Stimulated activated CD4-positive, alpha-beta T cell treated with anti-CD3 and anti-CD28 coated beads, Interleukin-12 subunit alpha, Interleukin-12 subunit beta, amount 100 ng/mL, for 24 hours (primary cell): ENCODE measurements at regions not wholly inside any gene's neighbourhood (a gene's known extent, or its start where the extent isn't known, plus 50 kb on each side); places are given as distances from the start of the nearest gene placed in this dataset.
"Not testable (repeated sequence)": the region's sequence is repeated elsewhere in the genome, so short reads cannot be mapped to it uniquely, and the experiment has no call there.

Experiments used
- DNase-seq, 2 experiments: peaks; one replicate each; pipeline ENCODE4 v3.0.0-alpha.2; 2020; ENCODE audit warnings: low read depth in 2 of 2

DNA sequence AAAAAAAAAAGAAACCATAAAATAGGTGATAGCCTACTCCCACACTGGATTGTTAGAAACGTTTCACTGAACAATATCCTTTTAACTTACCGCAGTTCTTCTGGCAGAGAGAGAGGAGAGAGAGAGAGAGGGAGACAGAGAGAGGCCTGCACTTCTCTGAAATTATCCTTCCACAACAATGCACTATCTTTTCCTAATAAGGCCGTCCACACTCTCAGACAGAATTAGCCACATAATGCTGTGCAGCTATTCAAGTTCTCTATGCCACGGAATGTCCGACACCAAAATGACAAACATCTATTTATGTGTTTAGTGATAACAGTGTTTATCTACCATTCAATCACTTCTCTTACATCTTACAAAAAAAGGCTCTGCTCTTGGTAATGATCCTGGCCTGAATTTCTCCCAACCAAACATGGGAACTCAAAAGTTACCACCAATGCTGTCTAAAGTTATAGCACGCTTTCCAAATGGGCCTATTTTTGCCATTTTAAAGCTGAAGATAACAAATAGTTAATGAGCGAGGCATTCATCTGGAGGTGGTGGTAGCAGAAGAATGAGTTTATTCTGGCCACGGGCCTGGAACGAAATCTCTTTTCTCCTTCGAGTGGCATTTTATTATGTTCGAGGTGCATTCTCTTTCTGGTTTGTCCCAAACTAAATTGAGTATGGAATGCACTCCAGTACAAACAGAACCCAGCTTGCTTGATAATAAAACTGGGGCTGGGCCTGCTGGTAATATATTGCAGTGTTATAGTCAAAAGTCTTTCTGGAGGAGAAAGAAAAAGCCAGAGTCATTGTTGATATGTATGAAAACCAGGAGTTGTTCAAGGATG lies 160.2 kb upstream of the SVIL start:
- no peak for DNase-seq

DNA sequence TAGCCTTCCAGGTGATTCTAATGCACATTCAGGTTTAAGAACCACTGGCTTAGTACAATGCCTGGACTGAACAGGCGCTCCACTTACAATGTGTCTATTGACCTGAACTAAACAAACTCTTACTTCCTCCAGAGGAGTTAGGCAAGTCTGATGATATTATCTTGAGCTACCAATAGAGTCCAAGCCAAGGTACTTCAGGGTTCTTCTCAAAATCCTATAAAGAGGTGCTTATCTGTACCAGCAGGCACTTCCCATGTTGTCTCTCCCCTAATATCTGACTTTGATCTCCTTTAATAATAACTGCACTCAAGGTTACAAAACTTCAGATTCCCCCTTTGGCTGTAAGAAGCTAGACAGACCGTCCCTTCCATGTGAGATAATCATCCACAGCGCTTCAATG lies 157.0 kb upstream of the SVIL start:
- no peak for DNase-seq

DNA sequence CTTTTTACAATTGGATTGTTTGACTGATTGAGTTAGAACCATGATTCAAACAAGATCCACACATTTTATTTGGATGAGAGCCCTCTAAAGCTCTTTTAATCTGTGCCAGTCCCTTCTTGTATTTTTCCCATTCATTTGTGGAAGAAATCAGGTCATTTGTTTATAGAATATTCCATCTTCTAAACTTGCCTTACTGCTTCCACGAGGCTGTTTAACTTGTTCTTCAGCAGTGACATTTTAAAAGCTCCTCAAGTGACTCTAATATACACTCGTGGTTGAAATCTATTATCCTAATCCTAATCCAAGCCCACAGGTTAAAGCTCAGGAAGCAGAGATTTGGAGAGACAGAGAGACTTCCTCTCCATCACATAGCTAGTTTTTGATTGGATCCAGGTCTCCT lies 155.4 kb upstream of the SVIL start:
- DNase-seq, result no peak

DNA sequence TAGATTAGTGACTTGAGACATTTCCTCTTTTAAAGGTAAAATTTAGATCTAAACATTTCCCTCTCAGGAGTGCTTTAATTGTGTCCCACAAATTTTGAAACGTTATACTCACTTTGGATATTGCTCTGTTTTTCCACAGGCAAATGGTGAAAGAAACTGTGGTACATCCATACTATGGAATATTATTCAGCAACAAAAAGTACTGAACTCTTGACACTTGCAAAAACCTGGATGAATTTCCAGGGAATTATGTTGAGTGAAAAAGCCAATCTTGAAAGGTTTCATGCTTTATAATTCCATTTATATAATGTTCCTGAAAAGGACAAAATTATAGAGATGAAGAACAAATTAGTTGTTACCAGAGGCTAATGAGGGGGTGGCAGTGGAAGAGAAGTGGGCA lies 153.3 kb upstream of the SVIL start:
- DNase-seq, result no peak

DNA sequence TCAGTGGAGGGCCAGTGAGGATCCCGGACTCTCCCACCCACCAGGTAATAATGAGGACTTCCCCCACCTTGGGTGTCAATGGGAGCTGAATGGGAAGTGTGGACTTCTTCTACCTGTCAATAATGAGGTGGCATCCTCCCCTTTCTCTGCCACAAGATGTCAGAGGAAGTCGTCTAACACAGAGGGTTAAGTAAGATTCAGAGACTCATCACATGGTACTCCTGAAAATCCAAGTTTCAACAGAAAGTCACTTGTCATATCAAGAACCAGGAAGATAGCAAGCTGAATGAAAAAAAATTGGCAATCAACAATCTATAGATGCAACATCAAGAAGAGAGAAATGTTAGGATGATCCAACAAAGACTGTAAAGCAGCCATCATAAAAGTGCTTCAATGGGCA lies 150.9 kb upstream of the SVIL start:
- DNase-seq, result no peak

DNA sequence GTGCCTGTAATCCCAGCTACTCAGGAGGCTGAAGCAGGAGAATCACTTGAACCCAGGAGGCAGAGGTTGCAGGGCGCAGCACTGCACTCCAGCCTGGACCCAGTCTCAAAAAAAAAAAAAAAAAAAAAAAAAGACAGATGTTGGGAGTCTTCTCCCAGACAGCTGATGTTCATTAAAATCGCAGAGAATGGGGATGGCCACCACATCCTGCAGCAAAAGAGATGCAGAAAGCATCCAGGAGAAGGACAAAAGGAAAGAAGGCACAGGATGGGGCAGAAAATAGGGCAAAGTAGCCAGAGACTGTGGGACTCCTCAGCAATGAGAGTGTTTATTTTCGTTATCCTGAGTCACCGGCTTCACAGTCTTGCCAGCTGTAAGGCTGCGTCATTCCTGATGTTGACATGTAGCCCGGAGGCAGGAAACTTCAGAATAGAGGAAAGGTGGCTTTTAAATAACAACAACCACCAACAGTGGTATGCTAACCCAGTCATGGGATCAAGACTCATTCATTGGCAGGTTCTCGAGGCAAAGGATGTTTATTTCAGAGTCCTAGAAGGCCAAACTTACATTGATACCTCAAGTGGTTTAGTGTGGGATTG lies 149.5 kb upstream of the SVIL start:
- no peak for DNase-seq

DNA sequence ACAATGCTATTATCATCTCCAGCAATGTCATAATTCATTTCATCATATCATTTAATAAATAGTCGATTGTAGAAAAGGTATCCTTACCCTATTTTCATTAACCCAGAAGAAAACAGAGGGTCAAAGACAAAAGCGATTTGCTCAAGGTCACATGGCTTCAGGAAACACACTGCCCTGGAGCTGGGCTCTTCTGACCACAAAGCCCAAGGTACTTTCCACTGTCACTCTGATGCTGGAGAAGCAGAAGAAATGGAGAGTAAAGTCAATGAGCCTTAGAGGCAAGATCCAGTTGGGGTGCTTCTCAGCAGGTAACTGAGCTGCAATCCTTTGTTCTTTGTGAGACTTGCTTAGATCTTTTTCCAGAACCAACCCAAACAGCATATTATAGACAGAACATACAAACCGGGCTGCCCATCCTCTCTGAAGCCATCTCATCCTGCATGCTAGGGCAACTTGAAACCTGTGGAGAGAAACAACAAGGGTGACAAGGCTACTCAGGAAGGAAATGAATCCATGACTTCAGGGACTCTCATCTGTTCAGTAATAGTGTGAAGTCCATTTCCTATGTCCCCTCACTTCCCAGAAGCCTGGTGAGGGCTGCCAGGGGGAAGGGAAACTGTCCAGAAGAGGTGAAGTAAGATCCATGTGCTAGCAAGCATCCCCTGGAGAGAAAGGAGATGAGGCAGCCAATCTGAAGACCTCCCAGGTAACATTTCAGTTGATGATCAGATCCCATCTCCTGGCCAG lies 148.6 kb upstream of the SVIL start:
- DNase-seq, result no peak

DNA sequence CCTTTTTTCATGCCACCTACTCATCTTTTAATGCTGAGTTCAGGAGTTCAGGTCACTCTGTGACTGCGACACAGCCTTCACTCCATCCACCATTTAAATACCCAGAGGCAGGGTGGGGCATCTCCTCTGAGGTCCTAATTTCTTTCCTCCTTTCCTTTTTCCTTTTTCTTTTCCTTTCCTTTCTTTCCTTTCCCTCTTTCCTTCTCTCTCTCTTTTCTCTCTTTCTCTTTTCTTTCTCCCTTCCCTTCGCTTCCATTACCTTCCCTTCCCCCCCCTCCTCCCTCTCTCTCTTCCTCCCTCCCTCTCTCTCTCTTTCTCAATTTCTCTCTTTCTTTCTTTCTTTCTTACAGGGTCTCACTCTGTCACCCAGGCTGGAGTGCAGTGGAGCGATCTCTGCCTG lies 145.9 kb upstream of the SVIL start:
- no peak for DNase-seq

DNA sequence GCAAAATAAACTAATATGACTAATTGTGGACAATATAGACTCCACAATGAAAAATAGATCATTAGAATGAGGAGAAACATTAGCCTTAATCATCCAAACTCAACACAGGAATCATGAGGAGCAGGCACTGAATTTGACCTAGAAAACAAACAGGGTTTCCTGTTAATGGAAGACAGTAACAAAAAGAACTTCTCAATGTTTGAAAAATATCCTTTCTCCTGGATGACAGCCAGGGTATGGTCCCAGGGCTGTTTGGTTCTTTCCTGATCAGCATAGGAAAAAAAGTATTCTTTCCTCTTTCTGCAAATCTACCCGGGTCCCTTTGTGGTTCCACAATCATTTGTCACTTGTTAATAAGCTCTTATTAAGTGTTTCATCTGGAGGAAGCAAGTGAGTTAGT lies 145.3 kb upstream of the SVIL start:
- no peak for DNase-seq

DNA sequence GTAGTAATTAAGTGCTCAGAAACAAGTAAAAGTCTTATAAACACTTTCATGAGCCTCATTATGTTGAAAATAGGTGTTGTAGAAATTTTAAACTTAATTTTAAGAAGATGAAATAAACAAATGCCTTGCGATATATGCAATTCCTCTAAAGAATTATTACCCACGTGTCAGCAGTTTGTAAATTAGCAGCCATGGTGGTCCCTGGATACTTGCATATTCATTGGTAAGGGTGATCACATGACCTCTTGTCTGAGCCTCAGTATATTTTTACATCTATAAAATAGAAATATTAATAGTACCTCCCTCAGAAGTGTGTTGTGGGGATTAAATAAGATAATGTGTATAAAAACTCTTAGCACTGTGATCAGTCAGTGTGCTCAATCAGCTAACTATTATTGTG lies 141.5 kb upstream of the SVIL start:
- no peak for DNase-seq

DNA sequence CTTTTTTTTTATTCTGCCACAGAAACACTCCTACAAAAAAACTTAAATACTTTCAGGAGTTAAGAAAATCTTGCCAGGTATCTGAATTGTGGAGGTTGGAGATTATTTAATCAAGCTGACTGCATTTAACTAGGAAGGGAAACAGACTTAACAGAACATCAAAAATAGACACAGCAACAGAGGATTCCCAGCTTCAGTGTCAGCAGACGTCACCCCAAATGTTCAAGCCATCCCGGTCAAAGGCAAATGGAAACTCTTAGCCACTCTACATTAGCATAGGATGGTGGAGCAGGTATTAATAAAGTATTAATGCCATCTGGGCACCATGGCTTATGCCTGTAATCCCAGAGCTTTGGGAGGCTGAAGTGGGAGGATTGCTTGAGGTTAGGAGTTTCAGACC lies 139.7 kb upstream of the SVIL start:
- DNase-seq, result no peak

DNA sequence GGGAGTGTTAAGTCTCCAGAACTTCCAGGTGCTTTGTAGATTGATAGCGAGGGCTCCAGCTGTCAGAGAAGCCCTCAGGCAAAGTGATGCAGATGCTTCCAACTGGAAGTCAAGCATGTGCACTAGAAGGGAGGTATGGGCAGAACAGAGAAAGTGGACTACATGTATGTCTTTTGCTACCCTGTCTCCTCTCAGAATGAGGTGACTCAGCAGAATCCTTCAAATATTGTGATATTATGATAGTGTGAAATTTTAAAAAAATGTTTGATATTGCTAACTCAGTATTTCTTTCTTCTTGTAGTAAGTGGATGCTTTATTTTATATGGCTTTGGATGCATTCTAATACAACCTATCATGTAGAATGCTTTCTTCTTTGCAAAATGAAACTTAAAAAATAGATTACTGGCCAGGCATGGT lies 138.9 kb upstream of the SVIL start:
- no peak for DNase-seq

DNA sequence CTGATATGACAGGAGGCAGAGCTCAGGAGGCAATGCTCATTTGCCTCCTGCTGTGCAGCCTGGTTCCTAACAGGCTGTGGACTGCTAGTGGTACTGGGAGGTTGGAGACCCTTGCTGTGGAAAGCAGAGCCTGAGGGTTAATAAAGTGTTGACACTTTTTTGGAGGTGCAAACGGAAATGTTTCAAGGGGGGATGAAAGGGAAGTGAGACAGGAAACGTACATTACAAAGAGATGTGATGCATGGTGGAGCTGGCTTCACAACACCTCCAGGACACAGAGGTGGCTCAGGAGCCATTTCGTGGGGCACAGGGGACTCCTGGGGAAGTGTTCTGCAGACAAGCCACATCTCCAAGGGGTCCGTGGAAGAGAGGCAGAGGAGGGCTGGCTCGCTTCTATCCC lies 137.6 kb upstream of the SVIL start:
- DNase-seq, result no peak

DNA sequence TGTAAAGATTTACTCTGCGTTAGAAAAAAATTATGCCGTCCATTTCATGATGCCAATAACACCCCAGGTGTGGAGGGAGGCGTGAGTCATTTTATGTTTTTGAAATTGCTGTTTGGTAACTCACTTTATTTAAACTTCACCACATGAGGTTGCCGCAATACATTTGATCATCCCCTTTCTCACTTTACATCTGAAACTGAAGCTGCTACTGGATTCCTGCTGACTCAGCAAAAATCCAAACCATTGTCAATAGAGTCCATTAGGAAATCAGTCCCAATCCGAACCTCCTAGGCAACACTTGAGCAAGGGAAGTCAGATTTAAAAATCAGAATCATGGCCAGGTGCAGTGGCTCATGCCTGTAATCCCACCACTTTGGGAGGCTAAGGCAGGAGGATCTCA lies 136.6 kb upstream of the SVIL start:
- no peak for DNase-seq

DNA sequence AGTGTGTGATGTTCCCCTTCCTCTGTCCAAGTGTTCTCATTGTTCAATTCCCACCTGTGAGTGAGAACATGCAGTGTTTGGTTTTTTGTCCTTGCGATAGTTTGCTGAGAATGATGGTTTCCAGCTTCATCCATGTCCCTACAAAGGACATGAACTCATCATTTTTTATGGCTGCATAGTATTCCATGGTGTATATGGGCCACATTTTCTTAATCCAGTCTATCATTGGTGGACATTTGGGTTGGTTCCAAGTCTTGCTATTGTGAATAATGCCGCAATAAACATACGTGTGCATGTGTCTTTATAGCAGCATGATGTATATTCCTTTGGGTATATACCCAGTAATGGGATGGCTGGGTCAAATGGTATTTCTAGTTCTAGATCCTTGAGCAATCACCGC lies 134.5 kb upstream of the SVIL start:
- not testable (repeated sequence) for DNase-seq

DNA sequence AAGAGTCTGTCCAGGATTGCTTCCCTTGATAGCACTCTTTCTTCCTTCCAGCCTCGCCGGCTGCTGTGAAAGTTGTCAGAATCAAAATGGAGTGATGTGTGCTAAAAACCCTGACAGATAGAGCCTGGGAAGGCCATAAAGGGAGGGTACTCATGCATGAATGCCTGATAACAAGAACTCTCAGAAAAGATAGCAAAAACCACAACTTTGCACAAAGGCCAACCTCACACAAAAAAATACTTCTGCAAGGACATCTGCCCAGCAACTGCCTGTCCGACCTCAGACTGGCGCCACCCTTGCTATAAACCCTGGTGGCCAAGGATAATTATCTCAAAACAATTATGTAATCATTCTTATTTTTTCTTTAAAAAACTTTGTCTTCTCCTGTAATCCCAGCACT lies 133.2 kb upstream of the SVIL start:
- DNase-seq, result no peak

DNA sequence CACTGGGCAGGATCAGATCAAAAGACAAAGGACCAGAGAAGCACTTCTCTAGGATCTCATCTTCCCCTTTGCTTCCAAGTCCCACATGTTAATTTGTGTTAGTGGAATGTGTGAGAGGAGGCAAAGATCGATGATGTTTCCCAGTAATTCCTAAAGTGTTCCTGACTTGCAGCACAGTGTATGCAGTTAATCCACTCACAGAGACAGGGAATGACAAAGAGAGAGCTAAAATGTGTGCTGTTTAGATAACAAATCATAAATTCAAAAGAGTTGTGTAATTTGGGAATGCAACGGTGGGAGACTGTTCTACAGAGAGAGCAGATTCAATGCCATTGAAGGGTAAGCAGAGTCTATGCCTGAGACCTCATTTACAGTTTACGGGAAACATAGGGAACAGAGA lies 132.0 kb upstream of the SVIL start:
- DNase-seq, result no peak

DNA sequence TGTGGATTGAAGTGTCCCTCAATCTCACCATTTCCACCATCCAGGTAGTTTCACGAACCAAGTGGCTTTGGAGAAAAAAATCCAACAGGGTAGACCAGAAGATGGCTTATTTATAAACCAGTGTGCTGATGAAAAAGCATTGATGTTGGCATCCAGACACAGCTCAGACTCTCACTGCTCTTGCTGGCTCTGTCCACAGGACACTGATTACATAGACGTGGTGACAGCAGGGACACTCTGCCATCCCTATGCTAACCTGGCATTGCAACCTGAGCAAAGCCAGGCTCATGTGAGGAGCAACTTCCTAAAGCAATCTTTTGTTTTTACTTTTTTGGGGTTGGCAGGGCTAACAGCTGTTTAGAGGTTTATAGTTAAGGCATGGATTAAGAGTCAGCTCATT lies 130.6 kb upstream of the SVIL start:
- DNase-seq, result no peak

DNA sequence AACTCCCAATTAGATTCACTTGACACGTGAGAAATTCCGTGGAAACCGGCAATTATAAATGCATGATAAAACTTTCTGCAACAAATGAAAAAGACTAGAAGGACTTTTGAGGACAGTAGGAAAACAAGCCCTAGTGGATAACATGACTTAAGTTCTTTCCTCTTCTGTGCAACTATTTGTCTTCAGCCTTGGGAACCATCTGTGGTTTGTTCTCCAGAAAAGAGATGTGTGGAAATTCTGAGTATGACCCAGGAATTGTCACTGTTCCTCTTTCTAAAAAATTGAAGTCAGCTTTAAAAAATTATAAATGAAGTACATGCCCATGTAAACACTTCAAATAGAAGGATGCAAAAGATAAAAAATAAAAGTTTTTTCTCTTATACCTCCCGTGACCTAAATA lies 128.6 kb upstream of the SVIL start:
- no peak for DNase-seq

DNA sequence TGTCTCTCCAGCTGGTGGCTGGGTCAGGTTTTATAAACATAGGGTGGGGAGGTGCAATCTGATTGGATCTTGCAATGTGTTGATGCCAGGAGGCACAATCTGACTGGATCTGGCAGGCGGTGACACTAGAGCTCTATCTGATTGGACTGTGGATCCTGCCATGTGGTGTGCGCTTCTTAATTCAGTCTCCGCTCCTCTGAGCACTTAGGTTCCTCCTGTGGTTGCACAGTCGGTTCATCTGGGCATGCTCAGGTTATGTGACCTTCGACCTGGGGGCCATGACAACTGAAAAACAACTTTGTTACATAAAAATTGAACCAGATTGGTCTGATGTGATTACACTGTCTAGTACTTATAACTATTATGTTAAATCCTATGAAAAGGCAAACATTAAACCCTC lies 127.1 kb upstream of the SVIL start:
- no peak for DNase-seq

DNA sequence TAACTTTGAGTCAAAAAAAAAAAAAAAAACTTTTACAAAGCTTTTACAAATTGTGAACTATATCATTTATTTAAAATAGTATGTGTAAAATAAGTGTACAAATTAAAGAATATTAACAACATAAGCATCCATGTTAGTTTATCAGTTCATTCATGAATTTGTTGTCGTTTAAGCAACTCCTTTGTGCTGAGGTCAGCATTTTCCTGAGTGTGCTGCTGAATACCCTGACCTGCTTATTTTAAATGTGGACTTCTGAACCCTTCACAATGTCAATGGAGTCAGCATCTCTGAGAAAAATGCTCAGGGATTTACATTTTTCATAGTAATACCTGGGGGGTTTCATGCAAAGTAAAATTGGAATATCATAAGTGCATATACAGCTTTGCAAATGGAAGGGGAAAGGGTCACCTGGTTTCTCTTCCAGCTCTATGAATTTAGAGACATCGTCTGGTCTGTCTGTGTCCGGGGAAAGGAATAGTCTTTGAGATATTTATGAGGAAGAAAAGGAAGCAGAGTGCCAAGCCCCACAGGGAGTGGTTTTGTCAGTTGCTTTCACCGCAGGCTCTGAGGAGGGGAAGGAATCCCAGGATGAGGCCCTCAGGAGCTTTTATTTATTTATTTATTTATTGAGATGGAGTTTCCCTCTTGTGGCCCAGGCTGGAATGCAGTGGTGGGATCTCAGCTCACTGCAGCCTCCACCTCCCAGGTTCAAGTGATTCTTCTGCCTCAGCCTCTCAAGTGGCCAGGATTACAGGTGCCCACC lies 125.5 kb upstream of the SVIL start:
- DNase-seq, result no peak

DNA sequence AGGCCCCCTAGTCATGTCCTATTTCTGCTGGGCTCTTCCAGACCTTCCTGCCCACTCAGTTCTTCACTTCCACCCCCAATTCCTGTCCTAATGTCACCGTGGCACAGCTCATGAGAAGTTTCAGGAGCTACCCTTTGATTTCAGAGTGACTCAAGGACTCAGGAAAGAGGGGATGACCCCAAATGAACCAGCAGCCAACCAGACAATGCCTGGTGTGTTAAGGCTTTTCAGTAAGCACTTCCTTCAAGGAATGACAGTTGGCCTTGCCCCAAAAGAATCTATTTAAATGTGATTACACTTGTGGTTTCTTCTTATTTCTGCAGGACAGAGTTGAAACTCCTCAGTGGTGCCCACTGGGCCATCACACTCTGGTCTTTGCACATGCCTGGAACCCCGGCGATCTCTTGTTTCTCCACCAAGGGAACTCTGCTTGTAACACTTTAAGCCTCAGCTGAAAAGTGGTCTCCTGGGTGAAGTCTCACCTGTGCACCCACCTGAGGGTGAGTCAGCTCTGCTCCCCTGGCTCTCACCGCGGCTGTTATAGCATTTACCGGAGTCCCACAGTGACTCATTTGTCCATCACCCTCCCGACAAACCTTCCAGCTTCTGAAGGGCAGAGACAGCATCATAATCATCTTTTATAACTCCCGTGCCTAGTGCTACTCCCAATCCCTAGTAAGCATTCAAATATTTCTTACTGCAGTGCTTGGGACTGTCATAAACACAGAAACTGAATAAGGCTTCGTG lies 123.0 kb upstream of the SVIL start:
- no peak for DNase-seq
